ENCODE measurements at regions not wholly inside any gene's neighbourhood (a gene's known extent, or its start where the extent isn't known, plus 50 kb on each side); places are given as distances from the start of the nearest gene placed in this dataset.

GRCh38 chr9:96149533-96150280 lies 152.3 kb downstream of the HSD17B3 start:
- TF ChIP-seq CTCF (IDR thresholded peaks at IDR 0.05; ENCODE audit: low read length) (no peak), EZH2 (IDR thresholded peaks at IDR 0.05; ENCODE audit: borderline replicate concordance, low read length) (no peak)
